ENCODE measurements at regions not wholly inside any gene's neighbourhood (a gene's known extent, or its start where the extent isn't known, plus 50 kb on each side); places are given as distances from the start of the nearest gene placed in this dataset.

GRCh38 chr5:73379435-73379834, 69.1 kb downstream of the FOXD1 start:
- peaks cover 8% of the 10 kb centered on the region for H3K9me3 Mint-ChIP-seq (ENCODE audit: unreplicated experiment)
- H3K27me3 Mint-ChIP-seq (ENCODE audit: unreplicated experiment) = no peaks in the 10 kb centered on the region
- peaks cover 43% of the 10 kb centered on the region for H3K4me1 Mint-ChIP-seq (ENCODE audit: unreplicated experiment)
- no peak overlapping the region for H3K27ac Mint-ChIP-seq (ENCODE audit: unreplicated experiment)
- no peak for DNase-seq (ENCODE audit: extremely low spot score, unreplicated experiment)
- H3K36me3 Mint-ChIP-seq (ENCODE audit: unreplicated experiment) = peaks cover 7% of the 10 kb centered on the region
- no peak overlapping the region for H3K4me3 Mint-ChIP-seq (ENCODE audit: unreplicated experiment)
- no peak for TF ChIP-seq CTCF (IDR thresholded peaks at IDR 0.05)

- no peaks in the 10 kb centered on the region for H3K27me3 Mint-ChIP-seq (ENCODE audit: unreplicated experiment)
- no peak for TF ChIP-seq CTCF (IDR thresholded peaks at IDR 0.05)
- H3K9me3 Mint-ChIP-seq (ENCODE audit: unreplicated experiment) = peaks cover 7% of the 10 kb centered on the region
These were observed 69.8 kb downstream of the FOXD1 start for GRCh38 chr5:73378765-73379164.

GRCh38 chr5:73378070-73378469, 70.5 kb downstream of the FOXD1 start:
- Mint-ChIP-seq H3K4me3 (ENCODE audit: unreplicated experiment) (no peak overlapping the region), H3K27ac (ENCODE audit: unreplicated experiment) (peak overlapping the region; percentile 50), H3K27me3 (ENCODE audit: unreplicated experiment) (no peaks in the 10 kb centered on the region), H3K9me3 (ENCODE audit: unreplicated experiment) (peaks cover 3% of the 10 kb centered on the region), H3K4me1 (ENCODE audit: unreplicated experiment) (peaks cover 50% of the 10 kb centered on the region), H3K36me3 (ENCODE audit: unreplicated experiment) (no peaks in the 10 kb centered on the region)
- no peak for TF ChIP-seq CTCF (IDR thresholded peaks at IDR 0.05)
- no peak for DNase-seq (ENCODE audit: extremely low spot score, unreplicated experiment)

More at GRCh38 chr5:73378765-73379164, 69.8 kb downstream of the FOXD1 start:
- peaks cover 50% of the 10 kb centered on the region for H3K4me1 Mint-ChIP-seq (ENCODE audit: unreplicated experiment)
- H3K27ac Mint-ChIP-seq (ENCODE audit: unreplicated experiment) = peak overlapping the region; percentile 50
- no peak overlapping the region for H3K4me3 Mint-ChIP-seq (ENCODE audit: unreplicated experiment)
- no peak for DNase-seq (ENCODE audit: extremely low spot score, unreplicated experiment)
- H3K36me3 Mint-ChIP-seq (ENCODE audit: unreplicated experiment) = peaks cover 2% of the 10 kb centered on the region

- H3K36me3 Mint-ChIP-seq (ENCODE audit: unreplicated experiment) = no peaks in the 10 kb centered on the region
- no peak overlapping the region for H3K4me3 Mint-ChIP-seq (ENCODE audit: unreplicated experiment)
- no peaks in the 10 kb centered on the region for H3K9me3 Mint-ChIP-seq (ENCODE audit: unreplicated experiment)
- H3K27ac Mint-ChIP-seq (ENCODE audit: unreplicated experiment) = no peak overlapping the region
- no peak for TF ChIP-seq CTCF (IDR thresholded peaks at IDR 0.05)
- no peaks in the 10 kb centered on the region for H3K27me3 Mint-ChIP-seq (ENCODE audit: unreplicated experiment)
- H3K4me1 Mint-ChIP-seq (ENCODE audit: unreplicated experiment) = peaks cover 56% of the 10 kb centered on the region
- no peak for DNase-seq (ENCODE audit: extremely low spot score, unreplicated experiment)
These were observed 71.9 kb downstream of the FOXD1 start for GRCh38 chr5:73376618-73377170.

- H3K9me3 Mint-ChIP-seq (ENCODE audit: unreplicated experiment) = no peaks in the 10 kb centered on the region
- H3K36me3 Mint-ChIP-seq (ENCODE audit: unreplicated experiment) = no peaks in the 10 kb centered on the region
- H3K27me3 Mint-ChIP-seq (ENCODE audit: unreplicated experiment) = no peaks in the 10 kb centered on the region
- no peak overlapping the region for H3K4me3 Mint-ChIP-seq (ENCODE audit: unreplicated experiment)
- no peak for DNase-seq (ENCODE audit: extremely low spot score, unreplicated experiment)
- no peak for TF ChIP-seq CTCF (IDR thresholded peaks at IDR 0.05)
- H3K4me1 Mint-ChIP-seq (ENCODE audit: unreplicated experiment) = peaks cover 63% of the 10 kb centered on the region
- no peak overlapping the region for H3K27ac Mint-ChIP-seq (ENCODE audit: unreplicated experiment)
These were observed 72.6 kb downstream of the FOXD1 start for GRCh38 chr5:73375949-73376348.
